ENCODE measurements at regions not wholly inside any gene's neighbourhood (a gene's known extent, or its start where the extent isn't known, plus 50 kb on each side); places are given as distances from the start of the nearest gene placed in this dataset.

DNA sequence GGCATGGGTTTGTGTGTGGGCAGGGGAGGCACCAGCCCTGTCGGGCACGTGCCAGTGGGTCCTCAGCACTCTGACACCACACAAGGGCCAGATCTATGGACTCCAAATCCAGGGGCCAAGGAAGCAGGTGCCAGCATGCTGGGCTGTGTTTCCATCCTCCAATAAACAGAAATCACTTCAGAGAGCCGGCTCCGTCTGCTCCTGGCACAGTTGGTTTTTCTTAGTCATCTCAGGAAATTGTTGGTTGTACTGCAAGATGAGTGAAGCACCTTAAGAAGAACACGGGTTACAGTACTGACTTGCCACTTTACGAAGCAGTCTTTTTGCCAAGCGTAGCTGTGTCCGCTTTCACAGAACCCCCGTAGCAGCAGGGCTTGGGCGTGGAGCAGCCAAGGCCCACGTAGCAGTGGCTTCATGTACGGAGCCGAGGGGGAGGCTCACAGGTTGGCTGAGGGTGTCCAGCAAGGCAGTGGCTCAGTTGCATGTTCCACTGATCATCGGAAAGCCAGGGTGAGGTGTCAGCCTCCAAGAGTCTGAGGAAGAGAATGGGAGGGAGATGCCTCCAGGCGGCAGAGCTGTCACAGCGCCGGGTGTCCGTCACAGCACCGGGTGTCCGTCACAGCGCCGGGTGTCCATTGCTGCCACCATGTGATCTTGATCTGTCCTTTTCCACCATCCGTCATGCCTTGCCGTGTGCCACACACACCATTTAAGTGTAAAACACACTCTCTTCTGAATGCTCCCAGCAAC is 314.9 kb downstream of the CTTN start:
- POLR2A ChIA-PET, result no interaction called here
- RAD21 ChIA-PET (ENCODE audit: low non-redundant PET in 1 of 2, low total read pairs in 2 of 2, uncharacterized antibody in 2 of 2, unreplicated experiment in 2 of 2), result no interaction called here
- Histone ChIP-seq H3K79me2 (ENCODE audit: insufficient read depth, low read length) (no peaks in the 10 kb centered on the region), H3K9ac (ENCODE audit: low read length) (no peak overlapping the region), H3K27me3 (ENCODE audit: insufficient read depth, low read length) (no peaks in the 10 kb centered on the region), H4K20me1 (ENCODE audit: insufficient read depth) (no peaks in the 10 kb centered on the region), H3K27ac (ENCODE audit: low read depth, low read length) (no peak overlapping the region), H2AFZ (ENCODE audit: low read depth, low read length, poor library complexity, severe bottlenecking) (no peak overlapping the region), H3K4me3 (replicated peaks in 1 of 2; ENCODE audit: low read depth in 1 of 2, low read length in 2 of 2) (no peak overlapping the region), H3K4me1 (ENCODE audit: control insufficient read depth in 1 of 2, insufficient read depth in 2 of 2, low read length in 2 of 2) (peaks cover 0 to 4% of the 10 kb centered on the region in 2 experiments; a peak in 1 of 4 replicates), H3K4me2 (ENCODE audit: low read length) (no peak overlapping the region), H3K36me3 (ENCODE audit: control insufficient read depth in 1 of 2, insufficient read depth in 2 of 2, low read length in 2 of 2) (no peaks in the 10 kb centered on the region), H3K9me3 (ENCODE audit: control insufficient read depth in 1 of 2, insufficient read depth in 1 of 2, low read depth in 1 of 2, low read length in 2 of 2) (no peaks in the 10 kb centered on the region), H3K9me2 (ENCODE audit: insufficient read depth) (no peaks in the 10 kb centered on the region)
- TF ChIP-seq, protein P1, sequence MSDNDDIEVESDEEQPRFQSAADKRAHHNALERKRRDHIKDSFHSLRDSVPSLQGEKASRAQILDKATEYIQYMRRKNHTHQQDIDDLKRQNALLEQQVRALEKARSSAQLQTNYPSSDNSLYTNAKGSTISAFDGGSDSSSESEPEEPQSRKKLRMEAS (IDR thresholded peaks at IDR 0.05), result no peak
- intact Hi-C loops (cut with micrococcal nuclease), result no loop called here
- DNase-seq (ENCODE audit: low read depth, low spot score), result no peak
- BruUV-seq (replicated peaks), result no TSS peak
- no peak for ATAC-seq
- CTCF ChIA-PET, result no interaction called here

DNA sequence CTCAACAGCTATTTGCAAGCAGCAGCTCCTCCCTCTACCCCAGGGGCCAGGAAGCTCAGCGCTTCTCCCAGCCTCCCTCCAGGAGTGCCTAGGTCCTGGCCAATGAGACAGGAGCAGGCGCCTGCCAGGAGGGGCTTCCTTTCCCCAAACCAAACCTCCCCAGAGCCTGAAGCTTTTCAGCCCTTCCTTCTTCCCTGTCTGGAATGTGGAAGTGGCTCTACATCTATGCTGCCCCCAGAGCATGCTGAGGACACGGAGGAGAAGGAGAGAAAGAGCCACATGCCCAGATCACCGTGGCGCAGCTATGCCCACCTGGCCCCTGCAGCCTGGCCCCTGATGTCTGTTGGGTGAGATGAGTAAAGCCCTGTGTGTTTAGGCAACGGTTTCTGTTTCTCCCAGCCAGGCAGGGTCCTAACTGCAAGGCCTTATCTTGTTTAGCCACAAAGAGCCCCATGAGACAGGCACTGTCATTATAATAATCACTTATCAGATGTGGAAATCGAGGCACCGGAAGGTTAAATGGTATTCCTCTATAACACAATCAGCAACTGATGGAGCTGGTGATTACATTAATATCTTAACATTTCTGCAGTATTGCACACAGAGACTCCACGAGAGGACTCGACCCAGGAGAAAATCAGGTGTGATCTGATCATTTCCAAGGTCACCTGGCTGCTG is 315.8 kb downstream of the CTTN start:
- H3K9me2 ChIP-seq (ENCODE audit: insufficient read depth), result no peaks in the 10 kb centered on the region
- H2AFZ ChIP-seq (ENCODE audit: low read depth, low read length, poor library complexity, severe bottlenecking), result no peak overlapping the region
- intact Hi-C loops (cut with micrococcal nuclease), result no loop called here
- no peaks in the 10 kb centered on the region for H3K27me3 ChIP-seq (ENCODE audit: insufficient read depth, low read length)
- H3K9me3 ChIP-seq (ENCODE audit: control insufficient read depth in 1 of 2, insufficient read depth in 1 of 2, low read depth in 1 of 2, low read length in 2 of 2), result no peaks in the 10 kb centered on the region
- RAD21 ChIA-PET (ENCODE audit: low non-redundant PET in 1 of 2, low total read pairs in 2 of 2, uncharacterized antibody in 2 of 2, unreplicated experiment in 2 of 2), result no interaction called here
- no peaks in the 10 kb centered on the region for H3K36me3 ChIP-seq (ENCODE audit: control insufficient read depth in 1 of 2, insufficient read depth in 2 of 2, low read length in 2 of 2)
- CTCF ChIA-PET, result no interaction called here
- H4K20me1 ChIP-seq (ENCODE audit: insufficient read depth), result no peaks in the 10 kb centered on the region
- H3K79me2 ChIP-seq (ENCODE audit: insufficient read depth, low read length), result no peaks in the 10 kb centered on the region
- H3K27ac ChIP-seq (ENCODE audit: low read depth, low read length), result no peak overlapping the region
- H3K4me2 ChIP-seq (ENCODE audit: low read length), result no peak overlapping the region
- no peak overlapping the region for H3K4me3 ChIP-seq (replicated peaks in 1 of 2; ENCODE audit: low read depth in 1 of 2, low read length in 2 of 2)
- H3K4me1 ChIP-seq (ENCODE audit: control insufficient read depth in 1 of 2, insufficient read depth in 2 of 2, low read length in 2 of 2), result peaks cover 0 to 2% of the 10 kb centered on the region in 2 experiments; a peak in 1 of 4 replicates
- no TSS peak for BruUV-seq (replicated peaks)
- DNase-seq (ENCODE audit: low read depth, low spot score) (no peak), ATAC-seq (no peak)
- H3K9ac ChIP-seq (ENCODE audit: low read length), result no peak overlapping the region
- POLR2A ChIA-PET, result no interaction called here
- TF ChIP-seq EGR1 (IDR thresholded peaks at IDR 0.05; ENCODE audit: low read depth) (no peak), CEBPB (IDR thresholded peaks at IDR 0.05; ENCODE audit: low read depth) (no peak), POLR2AphosphoS5 (IDR thresholded peaks at IDR 0.05; ENCODE audit: low read depth, low read length) (no peak), SRF (IDR thresholded peaks at IDR 0.05; ENCODE audit: low read depth) (no peak), RAD21 (IDR thresholded peaks at IDR 0.05; ENCODE audit: low read depth) (no peak), CBX3 (IDR thresholded peaks at IDR 0.05; ENCODE audit: low read depth) (no peak), POLR2A (IDR thresholded peaks at IDR 0.05; ENCODE audit: borderline replicate concordance, extremely low read depth, insufficient read depth, insufficient read length) (no peak), ZFX (IDR thresholded peaks at IDR 0.05) (no peak), FOSL1 (IDR thresholded peaks at IDR 0.05; ENCODE audit: low read depth) (no peak), EZH2phosphoT487 (IDR thresholded peaks at IDR 0.05; ENCODE audit: borderline replicate concordance) (no peak), ELF1 (IDR thresholded peaks at IDR 0.05; ENCODE audit: borderline replicate concordance, low read depth) (no peak), YY1 (IDR thresholded peaks at IDR 0.05; ENCODE audit: extremely low read depth, insufficient replicate concordance, low read depth, low read length) (no peak), ZNF274 (IDR thresholded peaks at IDR 0.05; ENCODE audit: low read depth, low read length) (no peak), SP1 (IDR thresholded peaks at IDR 0.05; ENCODE audit: low read depth) (no peak)
- TF ChIP-seq, protein P2, sequence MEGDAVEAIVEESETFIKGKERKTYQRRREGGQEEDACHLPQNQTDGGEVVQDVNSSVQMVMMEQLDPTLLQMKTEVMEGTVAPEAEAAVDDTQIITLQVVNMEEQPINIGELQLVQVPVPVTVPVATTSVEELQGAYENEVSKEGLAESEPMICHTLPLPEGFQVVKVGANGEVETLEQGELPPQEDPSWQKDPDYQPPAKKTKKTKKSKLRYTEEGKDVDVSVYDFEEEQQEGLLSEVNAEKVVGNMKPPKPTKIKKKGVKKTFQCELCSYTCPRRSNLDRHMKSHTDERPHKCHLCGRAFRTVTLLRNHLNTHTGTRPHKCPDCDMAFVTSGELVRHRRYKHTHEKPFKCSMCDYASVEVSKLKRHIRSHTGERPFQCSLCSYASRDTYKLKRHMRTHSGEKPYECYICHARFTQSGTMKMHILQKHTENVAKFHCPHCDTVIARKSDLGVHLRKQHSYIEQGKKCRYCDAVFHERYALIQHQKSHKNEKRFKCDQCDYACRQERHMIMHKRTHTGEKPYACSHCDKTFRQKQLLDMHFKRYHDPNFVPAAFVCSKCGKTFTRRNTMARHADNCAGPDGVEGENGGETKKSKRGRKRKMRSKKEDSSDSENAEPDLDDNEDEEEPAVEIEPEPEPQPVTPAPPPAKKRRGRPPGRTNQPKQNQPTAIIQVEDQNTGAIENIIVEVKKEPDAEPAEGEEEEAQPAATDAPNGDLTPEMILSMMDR (IDR thresholded peaks at IDR 0.05 in 2 of 3, conservative IDR thresholded peaks at IDR 0.05 in 1 of 3; ENCODE audit: borderline replicate concordance in 1 of 3, insufficient read depth in 1 of 3, low read depth in 2 of 3, low read length in 2 of 3), result no peak
